ENCODE measurements at regions not wholly inside any gene's neighbourhood (a gene's known extent, or its start where the extent isn't known, plus 50 kb on each side); places are given as distances from the start of the nearest gene placed in this dataset.

DNA sequence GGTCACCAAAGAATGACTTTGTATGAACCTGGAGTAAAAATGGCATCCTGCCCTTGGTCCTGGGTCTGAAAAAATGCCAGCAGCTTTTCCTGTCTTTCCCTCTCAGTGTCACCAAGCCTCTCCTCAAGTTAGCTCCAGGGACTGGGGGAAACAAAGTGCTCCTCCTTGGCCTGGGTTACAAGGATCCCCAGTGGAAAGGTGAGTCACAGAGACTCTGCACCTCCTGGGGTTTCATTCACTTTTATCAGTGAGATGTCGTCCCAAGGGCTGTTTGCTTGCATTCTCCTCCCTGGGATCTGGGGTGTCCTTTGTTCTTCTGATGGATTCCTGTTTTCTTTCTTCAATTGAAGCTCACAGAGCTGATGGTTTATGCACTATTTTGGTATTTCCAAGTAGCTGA, 93.2 kb upstream of the CSNK1A1L start:
- H3K4me3 ChIP-seq (ENCODE audit: control insufficient read depth, low read depth, low read length), result no peak overlapping the region
- no peak for TF ChIP-seq CTCF (IDR thresholded peaks at IDR 0.05; ENCODE audit: control insufficient read depth, insufficient read depth, low read depth, low read length, missing control alignments)
- no peak for DNase-seq (ENCODE audit: low read depth)

DNA sequence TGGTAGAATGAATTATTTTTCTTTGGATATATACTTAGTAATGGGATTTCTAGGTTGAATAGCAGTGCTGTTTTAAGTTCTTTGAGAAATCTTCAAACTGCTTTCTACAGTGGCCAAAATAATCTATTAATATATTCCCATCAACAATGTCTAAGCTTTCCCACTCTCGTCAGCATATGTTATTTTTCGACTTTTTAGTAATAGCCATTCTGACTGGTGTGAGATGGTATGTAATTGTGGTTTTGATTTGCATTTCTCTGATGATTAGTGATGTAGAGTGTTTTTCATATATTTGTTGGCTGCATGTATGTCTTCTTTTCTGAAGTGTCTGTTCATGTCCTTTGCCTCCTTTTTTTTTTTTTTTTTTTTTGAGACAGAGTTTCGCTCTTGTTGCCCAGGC, 90.2 kb upstream of the CSNK1A1L start:
- no peak overlapping the region for H3K4me3 ChIP-seq (ENCODE audit: control insufficient read depth, low read depth, low read length)
- DNase-seq (ENCODE audit: low read depth), result no peak
- no peak for TF ChIP-seq CTCF (IDR thresholded peaks at IDR 0.05; ENCODE audit: control insufficient read depth, insufficient read depth, low read depth, low read length, missing control alignments)

DNA sequence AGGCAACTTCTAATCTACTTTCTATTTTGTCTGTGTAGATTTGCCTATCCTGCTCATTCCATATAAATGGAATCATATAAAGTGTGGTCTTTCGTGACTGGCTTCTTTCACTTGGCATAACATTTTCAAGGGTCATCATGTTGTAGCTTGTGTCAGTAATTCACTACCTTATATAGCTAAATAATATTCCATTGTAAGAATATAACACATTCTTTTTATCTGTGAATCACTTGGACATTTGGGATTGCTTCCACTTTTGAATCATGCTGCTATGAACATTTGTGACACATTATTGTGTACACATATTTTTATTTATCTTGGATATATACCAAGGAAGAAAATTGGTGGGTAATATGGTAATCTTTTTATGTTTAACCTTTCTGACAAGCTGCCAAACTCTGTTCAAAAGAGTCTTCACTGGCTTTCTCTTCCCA, 89.0 kb upstream of the CSNK1A1L start:
- DNase-seq (ENCODE audit: low read depth), result peak; percentile 64
- TF ChIP-seq CTCF (IDR thresholded peaks at IDR 0.05; ENCODE audit: control insufficient read depth, insufficient read depth, low read depth, low read length, missing control alignments), result no peak

DNA sequence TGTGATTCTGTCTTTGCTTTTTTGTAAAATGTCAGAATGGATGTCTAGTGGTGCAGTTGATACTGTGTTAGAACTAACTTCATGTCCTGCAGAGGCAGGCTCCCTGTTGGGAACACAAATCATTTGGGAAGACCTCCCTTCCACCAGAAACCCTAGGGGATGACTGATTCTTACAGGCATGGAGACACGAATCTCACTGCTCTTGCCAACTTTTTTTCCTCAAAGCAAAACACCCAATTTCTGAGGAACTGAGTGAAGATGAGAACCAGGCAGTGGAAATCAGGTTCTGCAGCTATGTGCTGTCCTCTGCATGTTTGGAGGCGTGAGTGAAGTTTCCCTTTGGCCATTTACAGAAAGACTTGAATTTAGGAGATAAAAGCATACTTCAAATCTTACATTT, 87.5 kb upstream of the CSNK1A1L start:
- DNase-seq (ENCODE audit: low read depth), result no peak
- no peak overlapping the region for H3K4me3 ChIP-seq (ENCODE audit: control insufficient read depth, low read depth, low read length)
- no peak for TF ChIP-seq CTCF (IDR thresholded peaks at IDR 0.05; ENCODE audit: control insufficient read depth, insufficient read depth, low read depth, low read length, missing control alignments)

More for the DNA sequence above, 89.0 kb upstream of the CSNK1A1L start:
- H3K4me3 ChIP-seq (ENCODE audit: control insufficient read depth, low read depth, low read length), result no peak overlapping the region

DNA sequence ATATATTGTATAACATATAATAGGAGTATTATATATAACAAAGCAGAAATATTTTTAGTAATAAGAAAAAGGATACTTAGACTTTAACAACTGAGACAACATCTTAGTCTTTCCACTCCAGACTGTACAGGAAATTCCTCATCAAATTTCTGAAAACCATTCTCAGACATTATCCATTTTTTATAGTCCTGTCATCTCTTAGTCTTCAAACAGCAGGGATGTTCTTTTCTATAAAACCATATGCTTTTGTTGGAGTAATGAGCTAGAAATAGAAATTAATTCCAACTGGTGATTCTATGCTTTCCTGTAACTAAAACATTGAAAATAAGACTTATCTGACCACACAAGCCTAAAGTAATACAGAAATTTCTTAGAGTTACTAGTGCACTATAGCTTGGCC, 82.2 kb upstream of the CSNK1A1L start:
- DNase-seq (ENCODE audit: low read depth), result no peak
- no peak overlapping the region for H3K4me3 ChIP-seq (ENCODE audit: control insufficient read depth, low read depth, low read length)
- no peak for TF ChIP-seq CTCF (IDR thresholded peaks at IDR 0.05; ENCODE audit: control insufficient read depth, insufficient read depth, low read depth, low read length, missing control alignments)

GRCh38 chr13:37187105-37187504, 81.6 kb upstream of the CSNK1A1L start:
- DNase-seq (ENCODE audit: low read depth), result peak; percentile 80
- no peak overlapping the region for H3K4me3 ChIP-seq (ENCODE audit: control insufficient read depth, low read depth, low read length)
- TF ChIP-seq CTCF (IDR thresholded peaks at IDR 0.05; ENCODE audit: control insufficient read depth, insufficient read depth, low read depth, low read length, missing control alignments), result no peak

DNA sequence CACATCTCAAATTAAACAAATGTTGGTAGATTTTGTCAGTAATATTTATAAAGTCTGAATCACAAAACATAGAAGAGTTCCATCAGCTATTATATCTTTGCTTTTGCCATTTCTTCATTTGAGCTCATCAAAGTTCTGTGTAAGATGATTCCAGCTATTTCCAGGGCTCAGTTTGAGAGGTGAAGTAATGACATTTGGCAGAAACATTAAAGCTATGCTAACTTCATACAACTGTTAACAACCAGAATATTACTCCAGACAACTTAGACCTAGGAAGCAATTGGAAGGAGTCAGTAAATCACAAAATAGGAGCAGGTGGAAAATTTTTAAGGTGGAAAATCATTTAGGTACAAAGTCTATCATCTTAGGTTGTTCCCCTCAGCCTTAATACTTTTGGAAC, 76.2 kb upstream of the CSNK1A1L start:
- TF ChIP-seq CTCF (IDR thresholded peaks at IDR 0.05; ENCODE audit: control insufficient read depth, insufficient read depth, low read depth, low read length, missing control alignments), result no peak
- no peak for DNase-seq (ENCODE audit: low read depth)
- no peak overlapping the region for H3K4me3 ChIP-seq (ENCODE audit: control insufficient read depth, low read depth, low read length)

Data from AG09309 (cell line).